Hematopoietic multipotent progenitor cell treated with erythropoietin and hydrocortisone succinate and interleukin-3 and kit ligand, for 6 days (in vitro differentiated cells): ENCODE measurements at regions not wholly inside any gene's neighbourhood (a gene's known extent, or its start where the extent isn't known, plus 50 kb on each side); places are given as distances from the start of the nearest gene placed in this dataset.
A peak's percentile ranks its signal among the peaks of the same experiment; 100 is the strongest.

Experiments
- DNase-seq: peaks from one replicate; pipeline ENCODE4 v3.0.0-alpha.2; 2015

- no peak for DNase-seq
Observed at GRCh38 chr1:17907999-17908398, 152.9 kb downstream of the ACTL8 start.

- DNase-seq, result no peak
Observed at GRCh38 chr1:17908945-17909344, 153.8 kb downstream of the ACTL8 start.

- no peak for DNase-seq
Observed at GRCh38 chr1:17909634-17910033, 154.5 kb downstream of the ACTL8 start.

GRCh38 chr1:17911791-17912190 is 156.7 kb downstream of the ACTL8 start:
- no peak for DNase-seq

GRCh38 chr1:17912491-17912890 is 157.4 kb downstream of the ACTL8 start:
- no peak for DNase-seq

- DNase-seq, result no peak
Observed at GRCh38 chr1:17913326-17914115, 158.4 kb downstream of the ACTL8 start.

GRCh38 chr1:17914131-17914530 is 159.0 kb downstream of the ACTL8 start:
- no peak for DNase-seq

- DNase-seq, result no peak
Observed at GRCh38 chr1:17914987-17915386, 159.9 kb downstream of the ACTL8 start.

- DNase-seq, result no peak
Observed at GRCh38 chr1:17915511-17916197, 160.5 kb downstream of the ACTL8 start.

- DNase-seq, result no peak
Observed at GRCh38 chr1:17916702-17917101, 161.6 kb downstream of the ACTL8 start.

GRCh38 chr1:17919525-17920439 is 164.6 kb downstream of the ACTL8 start:
- peak; percentile 71 for DNase-seq

GRCh38 chr1:17920881-17921640 is 165.9 kb downstream of the ACTL8 start:
- no peak for DNase-seq

GRCh38 chr1:17922833-17923232 is 167.7 kb downstream of the ACTL8 start:
- DNase-seq, result peak; percentile 64

- DNase-seq, result no peak
Observed at GRCh38 chr1:17923666-17924065, 168.5 kb downstream of the ACTL8 start.

- DNase-seq, result no peak
Observed at GRCh38 chr1:17924578-17924977, 169.4 kb downstream of the ACTL8 start.

- no peak for DNase-seq
Observed at GRCh38 chr1:17925290-17926237, 170.4 kb downstream of the ACTL8 start.

- DNase-seq, result no peak
Observed at GRCh38 chr1:17926906-17927305, 171.8 kb downstream of the ACTL8 start.

GRCh38 chr1:17927952-17928351 is 172.8 kb downstream of the ACTL8 start:
- no peak for DNase-seq

- no peak for DNase-seq
Observed at GRCh38 chr1:17929224-17929623, 174.1 kb downstream of the ACTL8 start.

GRCh38 chr1:17930635-17931034 is 175.5 kb downstream of the ACTL8 start:
- DNase-seq, result no peak

GRCh38 chr1:17932164-17932563 is 175.4 kb upstream of the IGSF21 start:
- no peak for DNase-seq
